GM18519 (cell line): ENCODE measurements at regions not wholly inside any gene's neighbourhood (a gene's known extent, or its start where the extent isn't known, plus 50 kb on each side); places are given as distances from the start of the nearest gene placed in this dataset.

Experiments
- ATAC-seq: cut with Tn5 transposase; IDR thresholded peaks from one replicate; pipeline ENCODE4 v1.9.1; 2021; ENCODE audit warnings: mild to moderate bottlenecking, moderate library complexity; ENCODE audit not compliant: unreplicated experiment, low FRiP score

DNA sequence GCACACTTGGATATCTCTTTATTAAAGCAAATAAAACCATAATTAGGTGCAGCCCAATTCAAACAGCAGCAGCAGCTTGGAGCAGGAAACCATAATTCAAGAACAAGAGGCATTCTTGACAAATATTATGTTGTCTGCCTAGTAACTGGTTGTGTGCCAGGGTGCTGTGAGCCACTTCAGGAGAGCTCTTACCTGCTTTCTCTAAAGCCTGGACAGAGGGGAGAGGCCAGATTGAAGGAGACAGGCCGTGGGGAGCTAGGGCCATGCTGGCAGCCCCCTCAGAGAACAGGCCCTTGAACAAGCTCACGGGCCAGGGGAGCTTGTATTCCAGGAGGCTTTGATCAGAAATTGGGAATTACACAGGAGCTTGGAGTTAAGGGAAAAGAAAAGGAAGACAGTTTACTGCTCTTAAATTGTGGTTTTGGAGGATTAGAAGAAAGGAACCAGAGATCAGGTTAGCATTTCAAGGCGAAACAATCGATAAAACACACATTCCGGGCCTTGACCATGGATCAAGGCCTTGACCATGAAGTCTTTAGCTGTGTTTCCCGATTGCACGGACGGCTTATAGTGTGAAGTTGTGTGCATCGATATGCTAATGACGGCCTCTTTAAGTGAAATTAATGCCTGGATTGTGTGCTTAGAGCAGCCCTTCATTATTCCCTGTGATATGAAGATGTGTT, 69.8 kb upstream of the NKX2-2 start:
- ATAC-seq = no peak

GRCh38 chr20:21577551-21577950, 63.7 kb upstream of the NKX2-2 start:
- no peak for ATAC-seq

DNA sequence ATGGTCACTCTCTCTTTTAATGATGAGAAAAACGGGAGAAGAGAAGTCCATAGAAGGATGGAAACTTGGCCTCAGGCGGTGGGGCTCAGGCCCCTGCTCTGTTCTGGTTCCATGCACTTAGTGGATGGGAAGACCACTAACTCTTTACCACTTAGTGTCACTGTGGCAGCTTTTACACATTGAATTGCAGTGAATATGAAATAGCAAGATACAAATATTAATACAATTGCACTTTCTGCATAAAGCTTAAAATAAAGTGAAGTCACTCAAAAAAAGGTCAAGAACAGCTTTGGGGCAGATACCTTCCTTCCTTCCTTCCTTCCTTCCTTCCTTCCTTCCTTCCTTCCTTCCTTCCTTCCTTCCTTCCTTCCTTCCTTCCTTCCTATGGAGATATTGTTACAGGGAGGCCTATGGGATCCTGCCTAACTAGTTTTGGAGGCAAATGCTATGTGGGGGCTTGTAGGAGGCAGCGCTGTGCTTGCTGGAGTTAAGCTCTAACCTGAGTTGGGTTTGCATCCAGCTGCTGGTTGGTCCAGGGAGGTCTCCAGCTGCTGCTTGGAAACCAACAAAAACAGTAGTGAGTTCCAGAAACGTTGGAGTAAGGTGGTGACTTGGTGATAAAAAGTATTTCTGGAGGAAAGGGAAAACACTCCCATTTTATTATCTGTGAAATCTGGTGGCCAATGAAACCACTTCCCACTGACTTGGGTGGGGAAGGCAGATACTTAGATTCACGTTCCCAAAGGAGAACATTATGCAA, 62.3 kb upstream of the NKX2-2 start:
- no peak for ATAC-seq

DNA sequence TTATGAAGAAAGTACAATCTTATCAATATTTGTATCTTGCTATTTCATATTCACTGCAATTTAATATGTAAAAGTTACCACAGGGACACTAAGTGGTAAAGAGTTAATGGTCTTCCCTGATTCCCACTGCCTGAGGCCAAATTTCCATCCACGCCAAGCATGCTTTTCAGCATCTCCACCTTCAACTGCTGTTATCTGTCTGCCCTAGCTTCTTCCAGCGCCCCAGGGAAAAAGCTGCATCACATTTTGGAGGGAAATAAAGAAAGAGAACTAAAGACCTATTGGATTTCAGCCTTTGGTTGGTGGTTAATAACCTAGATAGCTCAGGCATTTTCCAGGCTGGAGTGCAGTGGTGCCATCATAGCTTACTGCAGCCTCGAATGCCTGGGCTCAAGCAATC, 61.3 kb upstream of the NKX2-2 start:
- no peak for ATAC-seq

DNA sequence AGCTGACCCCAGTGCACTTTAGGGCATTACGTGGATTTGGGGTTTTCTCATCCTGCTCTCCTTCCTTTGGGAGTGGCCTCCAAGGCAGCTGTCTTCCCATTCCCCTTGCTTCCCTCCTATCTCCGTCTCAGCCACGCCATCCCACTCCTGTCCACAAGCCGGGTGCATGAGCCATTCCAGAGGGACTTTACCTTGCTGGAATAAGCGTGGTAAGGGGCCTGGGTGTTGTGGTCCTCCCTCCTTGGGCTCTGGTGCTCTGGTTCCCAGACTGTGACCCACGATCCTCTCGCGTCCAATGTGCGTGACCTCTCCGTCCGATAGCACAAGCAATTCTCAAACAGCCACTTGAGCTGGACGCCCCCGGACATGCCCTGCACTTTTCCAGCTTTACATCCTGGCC, 60.6 kb upstream of the NKX2-2 start:
- ATAC-seq = no peak

DNA sequence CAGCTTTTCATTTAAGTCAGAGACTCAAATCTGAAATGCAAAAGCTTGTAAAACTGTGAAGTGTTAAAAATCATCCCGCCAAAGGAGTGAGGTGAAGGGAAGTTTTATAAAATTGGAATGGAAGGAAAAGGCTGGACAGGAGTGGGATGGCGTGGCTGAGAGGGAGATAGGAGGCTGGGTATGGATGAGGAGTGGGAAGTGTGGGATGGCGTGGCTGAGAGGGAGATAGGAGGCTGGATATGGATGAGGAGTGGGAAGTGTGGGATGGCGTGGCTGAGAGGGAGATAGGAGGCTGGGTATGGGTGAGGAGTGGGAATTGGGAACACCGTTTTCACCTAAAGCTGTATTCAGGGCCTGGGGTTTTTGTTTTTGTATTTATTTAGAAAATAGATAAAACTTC, 59.4 kb upstream of the NKX2-2 start:
- ATAC-seq = no peak

DNA sequence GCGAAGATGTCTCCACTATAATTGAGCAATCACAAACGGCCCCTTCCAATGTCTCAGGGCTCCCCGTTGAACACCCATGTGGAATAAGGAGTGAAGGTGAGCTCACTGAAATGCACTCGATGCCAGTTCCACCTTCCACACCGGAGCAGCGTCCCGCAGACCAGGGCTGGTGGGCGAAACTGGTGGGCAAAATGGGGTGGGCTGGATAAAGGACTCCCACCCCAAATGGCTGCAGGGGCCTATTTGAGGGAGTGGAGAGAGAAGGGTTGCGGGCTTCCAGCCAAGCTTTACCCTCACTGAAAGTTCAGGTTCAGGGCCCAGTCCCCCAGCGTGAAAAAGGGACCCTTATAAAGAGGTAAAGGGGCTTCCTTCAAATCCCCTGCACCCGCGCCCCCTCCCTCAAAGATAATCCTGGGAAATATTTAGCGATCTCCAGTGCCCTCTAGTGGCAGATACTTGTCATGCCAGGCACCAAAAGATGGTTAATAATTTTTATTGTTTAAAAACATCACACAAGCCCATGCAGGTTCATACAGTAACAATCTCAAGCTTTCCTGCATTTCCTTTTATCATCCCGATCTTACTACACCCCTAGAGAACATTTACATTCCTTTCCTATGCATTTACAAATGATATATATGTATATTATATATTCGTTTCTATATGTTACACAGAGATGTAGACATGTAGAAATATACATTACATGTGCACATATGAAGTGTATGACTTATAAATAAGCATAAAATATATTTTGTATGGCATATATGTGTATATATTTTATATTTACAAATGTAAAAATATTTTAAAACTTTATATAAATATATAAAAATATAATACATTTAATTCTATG, 58.2 kb upstream of the NKX2-2 start:
- ATAC-seq = no peak

GRCh38 chr20:21570285-21570992, 56.6 kb upstream of the NKX2-2 start:
- no peak for ATAC-seq

DNA sequence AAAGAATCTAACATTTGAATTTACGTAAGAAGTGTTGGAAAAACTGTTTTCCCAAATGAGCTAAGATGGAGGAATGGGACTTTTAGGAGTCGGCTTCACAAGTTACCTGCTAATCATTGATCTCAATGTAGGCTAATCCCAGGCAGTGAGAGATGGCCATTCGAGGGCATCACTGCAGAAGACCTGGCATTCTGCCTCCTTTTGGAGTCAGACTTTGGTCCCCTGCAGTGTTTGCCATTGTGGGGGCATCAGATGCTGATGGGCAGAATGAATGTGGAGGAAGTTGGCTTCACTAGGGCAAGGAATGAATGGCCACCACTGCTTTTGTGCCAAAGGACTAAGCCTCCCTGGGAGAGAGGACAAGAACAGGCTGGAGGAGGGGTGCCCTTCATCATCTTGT, 55.7 kb upstream of the NKX2-2 start:
- no peak for ATAC-seq

- ATAC-seq = no peak
These were observed 50.4 kb upstream of the NKX2-2 start for GRCh38 chr20:21564127-21564773.
